ENCODE measurements at regions not wholly inside any gene's neighbourhood (a gene's known extent, or its start where the extent isn't known, plus 50 kb on each side); places are given as distances from the start of the nearest gene placed in this dataset.

DNA sequence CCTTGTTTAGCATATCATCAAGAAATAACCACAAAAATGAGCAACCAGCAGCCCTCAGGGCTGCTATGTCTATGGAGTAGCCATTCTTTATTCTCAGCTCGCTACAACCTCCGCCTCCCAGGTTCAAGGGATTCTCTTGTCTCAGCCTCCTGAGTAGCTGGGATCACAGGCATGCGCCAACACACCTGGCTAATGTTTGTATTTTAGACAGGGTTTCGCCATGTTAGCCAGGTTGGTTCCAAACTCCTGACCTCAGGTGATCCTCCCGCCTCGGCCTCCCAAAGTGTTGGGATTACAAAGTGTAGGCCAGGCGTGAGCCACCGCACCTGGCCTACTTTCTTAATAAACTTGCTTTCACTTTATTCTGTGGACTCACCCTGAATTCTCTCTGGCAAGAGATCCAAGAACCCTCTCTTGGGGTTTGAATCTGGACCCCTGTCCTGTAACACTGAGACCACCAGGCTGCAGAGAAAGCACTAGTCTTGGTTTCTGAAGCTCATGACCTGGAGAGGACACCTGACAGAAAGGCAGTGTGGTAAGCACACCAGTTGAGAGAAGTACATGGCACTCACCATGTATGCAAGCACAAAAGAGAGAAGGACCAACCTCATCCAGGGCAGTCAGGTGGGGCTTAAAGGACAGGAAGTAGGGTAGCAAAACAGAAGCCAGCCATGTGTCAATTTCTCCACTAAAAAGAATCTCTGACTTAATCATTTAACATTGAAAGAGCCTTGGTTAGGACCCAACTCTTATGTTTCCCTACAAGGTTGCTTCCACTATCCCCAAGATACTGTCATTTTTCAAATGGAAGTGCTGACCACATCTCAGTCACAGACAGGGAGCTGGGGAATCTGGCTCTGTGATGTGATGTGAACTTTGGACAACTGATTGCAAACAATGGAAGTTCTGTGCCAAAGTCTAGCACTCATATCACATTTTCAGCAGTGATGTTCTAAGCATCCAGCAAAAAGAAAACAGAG is 97.4 kb upstream of the DST start:
- POLR2A ChIA-PET: no interaction called here
- Mint-ChIP-seq H3K27ac (no peak overlapping the region), H3K36me3 (ENCODE audit: low read depth) (no peaks in the 10 kb centered on the region), H3K9me3 (no peaks in the 10 kb centered on the region), H3K4me3 (no peak overlapping the region), H3K4me1 (peaks cover 4% of the 10 kb centered on the region), H3K27me3 (peaks cover 3% of the 10 kb centered on the region)
- ATAC-seq (ENCODE audit: low read depth) (no peak), DNase-seq (no peak)
- CTCF ChIA-PET: no interaction called here
- intact Hi-C loops (cut with micrococcal nuclease): no loop called here
- TF ChIP-seq, protein P1, sequence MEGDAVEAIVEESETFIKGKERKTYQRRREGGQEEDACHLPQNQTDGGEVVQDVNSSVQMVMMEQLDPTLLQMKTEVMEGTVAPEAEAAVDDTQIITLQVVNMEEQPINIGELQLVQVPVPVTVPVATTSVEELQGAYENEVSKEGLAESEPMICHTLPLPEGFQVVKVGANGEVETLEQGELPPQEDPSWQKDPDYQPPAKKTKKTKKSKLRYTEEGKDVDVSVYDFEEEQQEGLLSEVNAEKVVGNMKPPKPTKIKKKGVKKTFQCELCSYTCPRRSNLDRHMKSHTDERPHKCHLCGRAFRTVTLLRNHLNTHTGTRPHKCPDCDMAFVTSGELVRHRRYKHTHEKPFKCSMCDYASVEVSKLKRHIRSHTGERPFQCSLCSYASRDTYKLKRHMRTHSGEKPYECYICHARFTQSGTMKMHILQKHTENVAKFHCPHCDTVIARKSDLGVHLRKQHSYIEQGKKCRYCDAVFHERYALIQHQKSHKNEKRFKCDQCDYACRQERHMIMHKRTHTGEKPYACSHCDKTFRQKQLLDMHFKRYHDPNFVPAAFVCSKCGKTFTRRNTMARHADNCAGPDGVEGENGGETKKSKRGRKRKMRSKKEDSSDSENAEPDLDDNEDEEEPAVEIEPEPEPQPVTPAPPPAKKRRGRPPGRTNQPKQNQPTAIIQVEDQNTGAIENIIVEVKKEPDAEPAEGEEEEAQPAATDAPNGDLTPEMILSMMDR (IDR thresholded peaks at IDR 0.05): no peak

GRCh38 chr6:56736804-56737203 is 94.1 kb upstream of the DST start:
- POLR2A ChIA-PET: no interaction called here
- no peak for DNase-seq
- no peaks in the 10 kb centered on the region for H3K4me1 Mint-ChIP-seq
- H3K4me3 Mint-ChIP-seq: no peak overlapping the region
- H3K36me3 Mint-ChIP-seq (ENCODE audit: low read depth): no peaks in the 10 kb centered on the region
- ATAC-seq (ENCODE audit: low read depth): no peak
- CTCF ChIA-PET: no interaction called here
- intact Hi-C loops (cut with micrococcal nuclease): no loop called here
- H3K9me3 Mint-ChIP-seq: no peaks in the 10 kb centered on the region
- TF ChIP-seq, protein P1 (IDR thresholded peaks at IDR 0.05): no peak
- no peaks in the 10 kb centered on the region for H3K27me3 Mint-ChIP-seq
- no peak overlapping the region for H3K27ac Mint-ChIP-seq

- POLR2A ChIA-PET: no interaction called here
- Mint-ChIP-seq H3K9me3 (no peaks in the 10 kb centered on the region), H3K27ac (no peak overlapping the region), H3K36me3 (ENCODE audit: low read depth) (no peaks in the 10 kb centered on the region), H3K27me3 (no peaks in the 10 kb centered on the region), H3K4me3 (no peak overlapping the region), H3K4me1 (no peaks in the 10 kb centered on the region)
- CTCF ChIA-PET: no interaction called here
- DNase-seq (no peak), ATAC-seq (ENCODE audit: low read depth) (no peak)
- intact Hi-C loops (cut with micrococcal nuclease): no loop called here
- TF ChIP-seq, protein P1 (IDR thresholded peaks at IDR 0.05): no peak
Observed at GRCh38 chr6:56734335-56734734, 91.6 kb upstream of the DST start.

GRCh38 chr6:56733211-56733697 is 90.6 kb upstream of the DST start:
- H3K36me3 Mint-ChIP-seq (ENCODE audit: low read depth): no peaks in the 10 kb centered on the region
- DNase-seq (no peak), ATAC-seq (ENCODE audit: low read depth) (no peak)
- H3K27me3 Mint-ChIP-seq: no peaks in the 10 kb centered on the region
- TF ChIP-seq, protein P1 (IDR thresholded peaks at IDR 0.05): no peak
- no peak overlapping the region for H3K4me3 Mint-ChIP-seq
- POLR2A ChIA-PET: no interaction called here
- H3K4me1 Mint-ChIP-seq: no peaks in the 10 kb centered on the region
- no peaks in the 10 kb centered on the region for H3K9me3 Mint-ChIP-seq
- intact Hi-C loops (cut with micrococcal nuclease): no loop called here
- H3K27ac Mint-ChIP-seq: no peak overlapping the region
- CTCF ChIA-PET: no interaction called here

DNA sequence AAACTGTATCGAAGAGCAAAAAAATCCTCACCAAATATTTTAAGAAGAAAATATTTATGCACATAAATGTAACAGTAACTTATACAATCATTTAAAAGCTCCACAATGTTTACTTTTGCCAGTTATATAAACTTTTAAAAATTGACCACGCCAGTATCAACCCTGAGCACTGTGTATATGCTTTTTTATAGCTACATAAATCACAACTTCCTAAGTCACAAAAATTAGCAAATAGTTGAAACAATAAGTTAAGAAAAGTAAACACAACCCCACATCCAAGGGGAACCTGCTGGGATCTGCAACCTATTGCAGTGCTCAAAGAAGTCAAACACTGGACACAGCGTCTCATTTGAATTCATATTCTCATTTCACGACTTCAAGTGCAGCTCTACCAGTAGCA is 89.8 kb upstream of the DST start:
- no peak overlapping the region for H3K4me3 Mint-ChIP-seq
- intact Hi-C loops (cut with micrococcal nuclease): no loop called here
- no peaks in the 10 kb centered on the region for H3K27me3 Mint-ChIP-seq
- no peak overlapping the region for H3K27ac Mint-ChIP-seq
- no peaks in the 10 kb centered on the region for H3K9me3 Mint-ChIP-seq
- ChIA-PET POLR2A (no interaction called here), CTCF (no interaction called here)
- no peaks in the 10 kb centered on the region for H3K4me1 Mint-ChIP-seq
- no peak for ATAC-seq (ENCODE audit: low read depth)
- no peak for DNase-seq
- H3K36me3 Mint-ChIP-seq (ENCODE audit: low read depth): no peaks in the 10 kb centered on the region
- TF ChIP-seq, protein P1 (IDR thresholded peaks at IDR 0.05): no peak
